GM18907 (cell line): ENCODE measurements at regions not wholly inside any gene's neighbourhood (a gene's known extent, or its start where the extent isn't known, plus 50 kb on each side); places are given as distances from the start of the nearest gene placed in this dataset.
"Not testable (repeated sequence)": the region's sequence is repeated elsewhere in the genome, so short reads cannot be mapped to it uniquely, and the experiment has no call there.

Experiments used
- ATAC-seq: cut with Tn5 transposase; IDR thresholded peaks from one replicate; pipeline ENCODE4 v1.9.1; 2021; ENCODE audit warnings: mild to moderate bottlenecking, moderate library complexity; ENCODE audit not compliant: unreplicated experiment

- not testable (repeated sequence) for ATAC-seq
Observed at GRCh38 chr1:146883190-146883589, 54.9 kb upstream of the NBPF12 start.

GRCh38 chr1:146881096-146881495 lies 57.0 kb upstream of the NBPF12 start:
- not testable (repeated sequence) for ATAC-seq

- not testable (repeated sequence) for ATAC-seq
Observed at GRCh38 chr1:146863799-146864319, 74.3 kb upstream of the NBPF12 start.

- ATAC-seq, result not testable (repeated sequence)
Observed at GRCh38 chr1:146853147-146853546, 85.0 kb upstream of the NBPF12 start.

GRCh38 chr1:146850352-146850889 lies 87.7 kb upstream of the NBPF12 start:
- ATAC-seq, result not testable (repeated sequence)

DNA sequence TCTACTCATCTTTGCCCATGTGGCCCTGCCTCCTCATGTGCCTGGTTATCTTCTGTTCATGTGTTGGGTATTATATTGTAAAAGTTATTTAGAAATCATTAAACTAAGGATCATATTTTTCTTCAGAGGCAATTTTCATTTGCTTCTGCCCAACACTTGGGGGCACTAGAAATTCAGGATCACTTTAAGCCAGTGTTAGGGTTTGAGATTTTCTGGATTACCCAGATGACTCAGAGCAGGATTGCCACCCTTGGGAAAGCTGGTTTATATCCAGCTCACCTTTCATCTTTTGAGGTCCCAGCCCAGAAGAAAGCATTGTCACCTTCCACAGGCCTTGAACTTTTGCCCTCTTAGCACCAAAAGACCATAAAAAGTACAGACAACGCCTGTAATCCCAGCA lies 99.4 kb upstream of the NBPF12 start:
- not testable (repeated sequence) for ATAC-seq

- ATAC-seq, result not testable (repeated sequence)
Observed at GRCh38 chr1:146826957-146827356, 111.2 kb upstream of the NBPF12 start.

DNA sequence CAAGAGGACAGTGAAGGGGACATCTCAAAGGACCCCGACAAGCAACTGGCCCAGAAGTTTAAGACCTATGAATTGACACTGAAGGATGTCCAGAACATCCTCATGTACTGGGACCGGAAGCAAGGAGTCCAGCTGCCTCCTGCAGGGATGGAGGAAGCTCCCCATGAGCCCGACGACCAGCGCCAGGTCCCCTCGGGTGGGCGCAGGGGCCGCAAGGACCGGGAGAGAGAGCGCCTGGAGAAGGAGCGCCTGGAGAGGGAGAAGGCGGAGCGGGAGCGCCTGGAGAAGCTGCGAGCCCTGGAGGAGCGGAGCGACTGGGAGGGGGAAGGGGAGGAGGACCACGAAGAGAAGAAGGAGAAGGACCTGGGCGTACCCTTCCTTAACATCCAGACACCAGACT lies 143.9 kb upstream of the NBPF12 start:
- ATAC-seq, result not testable (repeated sequence)

GRCh38 chr1:146792725-146793124 lies 145.4 kb upstream of the NBPF12 start:
- ATAC-seq, result not testable (repeated sequence)

GRCh38 chr1:146784212-146784940 lies 153.7 kb upstream of the NBPF12 start:
- not testable (repeated sequence) for ATAC-seq

DNA sequence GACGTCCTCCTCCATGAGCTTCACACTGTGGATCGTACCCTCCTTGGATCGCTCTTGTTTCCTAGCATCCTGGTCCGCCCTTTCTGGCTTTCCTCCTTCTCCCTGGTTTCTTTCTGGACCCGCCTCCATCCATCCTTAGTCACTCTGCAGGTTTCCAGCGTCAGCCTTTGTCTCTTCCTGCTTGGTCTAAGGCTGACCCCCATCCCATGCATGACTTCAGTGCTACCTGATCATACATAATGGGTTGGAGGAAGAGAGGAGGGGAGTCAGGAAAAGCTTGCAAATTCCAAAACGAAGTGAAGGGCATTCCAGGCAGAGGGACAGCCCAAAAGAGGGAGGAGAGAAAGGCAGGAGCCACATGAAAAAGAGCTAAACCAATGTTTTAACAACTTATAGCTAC lies 156.9 kb upstream of the NBPF12 start:
- not testable (repeated sequence) for ATAC-seq

DNA sequence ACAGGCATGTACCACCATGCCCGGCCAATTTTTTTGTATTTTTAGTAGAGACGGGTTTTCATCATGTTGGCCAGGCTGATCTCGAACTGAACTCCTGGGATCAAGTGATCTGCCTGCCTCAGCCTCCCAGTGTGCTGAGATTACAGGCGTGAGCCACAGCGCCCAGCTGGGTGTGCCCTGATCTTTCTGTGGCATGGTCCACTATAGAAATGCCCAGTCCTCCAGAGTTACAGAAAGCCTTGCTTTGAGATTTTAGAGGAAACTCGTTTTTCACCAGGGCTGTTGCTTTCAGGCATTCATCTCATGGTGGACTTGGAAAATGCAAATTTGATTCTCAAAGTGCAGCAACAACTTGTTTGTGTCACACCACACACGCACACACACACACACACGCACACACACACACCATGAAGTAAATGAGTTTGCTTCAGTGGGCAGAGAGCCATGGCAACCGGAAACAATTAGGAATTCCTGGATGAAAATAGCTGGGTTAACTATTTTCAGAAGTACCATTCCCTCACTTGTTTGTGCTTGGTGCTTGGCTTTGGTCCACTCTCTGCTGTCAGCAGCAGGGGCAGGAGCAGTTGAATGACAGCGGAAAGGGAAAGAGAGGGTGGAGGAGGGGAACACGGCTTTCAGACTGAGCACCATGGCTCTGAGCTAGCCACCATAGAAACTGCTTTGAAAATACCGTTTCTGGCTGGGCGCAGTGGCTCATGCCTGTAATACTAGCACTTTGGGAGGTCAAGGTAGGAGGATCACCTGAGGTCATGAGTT lies 160.1 kb upstream of the NBPF12 start:
- not testable (repeated sequence) for ATAC-seq

DNA sequence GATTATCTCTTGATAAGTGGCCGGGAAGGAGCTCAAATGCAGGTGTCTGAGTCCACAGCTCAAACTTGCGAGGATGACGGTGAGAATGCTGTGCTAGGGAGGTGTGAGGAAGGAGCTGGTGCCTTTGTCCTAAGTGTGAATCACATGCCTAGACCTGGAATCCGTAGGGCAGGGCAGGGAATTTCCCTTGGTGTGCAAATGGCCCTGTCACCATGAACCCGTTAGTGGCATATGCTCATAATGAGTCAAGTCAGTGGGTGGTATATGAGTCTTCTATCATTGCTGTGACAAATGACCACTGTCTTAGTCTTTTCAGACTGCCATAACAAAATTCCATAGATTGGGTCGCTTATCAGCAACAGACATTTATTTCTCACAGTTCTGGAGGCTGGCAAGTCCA lies 163.1 kb upstream of the NBPF12 start:
- not testable (repeated sequence) for ATAC-seq

DNA sequence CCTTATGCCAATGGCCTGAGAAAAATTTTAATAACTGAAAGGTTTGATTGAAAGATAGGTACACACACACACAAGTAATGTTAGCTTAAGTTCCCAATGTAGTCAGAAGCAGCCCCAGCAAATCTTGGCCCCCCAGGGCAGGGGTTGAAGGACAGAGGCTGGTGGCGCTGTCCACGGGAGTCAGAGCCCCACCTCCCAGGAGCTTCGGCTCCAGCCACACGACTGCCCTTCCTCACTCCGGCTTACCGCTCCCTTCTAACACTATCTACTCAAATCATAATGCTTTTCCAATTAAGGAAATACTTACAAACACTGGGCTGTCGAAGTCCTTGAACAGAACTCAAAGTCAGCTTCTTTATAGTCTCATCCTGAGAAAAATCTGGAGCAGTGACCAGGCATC lies 163.9 kb upstream of the NBPF12 start:
- not testable (repeated sequence) for ATAC-seq

DNA sequence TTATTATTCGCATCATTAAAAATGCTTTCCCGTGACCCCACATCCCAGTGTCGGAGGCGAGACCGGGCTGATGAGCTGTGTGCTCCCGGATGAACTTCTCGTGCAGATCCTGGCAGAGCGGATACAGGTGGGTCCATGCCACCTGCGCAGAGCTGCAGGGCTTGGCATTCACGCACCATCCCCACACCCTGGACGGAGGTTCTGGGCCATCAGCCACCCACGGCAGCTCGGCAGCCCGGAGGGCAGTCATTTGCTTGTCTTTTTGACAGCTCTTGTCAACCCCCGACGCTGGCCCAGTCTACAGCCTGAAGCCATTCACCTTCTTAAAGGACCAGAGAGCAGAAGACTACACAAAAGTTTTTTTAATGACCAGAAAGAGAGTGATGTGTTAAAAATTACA lies 166.7 kb upstream of the NBPF12 start:
- not testable (repeated sequence) for ATAC-seq

GRCh38 chr1:146770998-146771397 lies 167.1 kb upstream of the NBPF12 start:
- not testable (repeated sequence) for ATAC-seq

GRCh38 chr1:146763234-146763633 lies 174.9 kb upstream of the NBPF12 start:
- not testable (repeated sequence) for ATAC-seq

DNA sequence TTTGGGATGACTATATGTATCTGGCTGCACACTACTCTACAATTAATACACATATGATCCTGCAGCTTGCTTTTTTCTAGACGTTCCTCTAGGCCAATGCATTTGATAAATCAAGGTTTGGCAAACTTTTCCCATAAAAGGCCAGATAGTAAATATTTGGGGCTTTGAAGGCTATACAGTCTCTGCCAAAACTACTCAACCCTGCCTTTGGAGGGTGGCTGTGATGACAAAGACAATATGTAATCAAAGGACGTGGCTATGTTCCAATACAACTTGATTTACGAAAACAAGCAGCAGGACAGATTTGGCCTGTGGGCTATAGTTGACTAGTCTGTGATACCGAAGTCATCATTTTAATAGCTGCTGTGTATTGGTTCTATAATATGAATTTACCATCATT lies 181.3 kb upstream of the NBPF12 start:
- ATAC-seq, result not testable (repeated sequence)

DNA sequence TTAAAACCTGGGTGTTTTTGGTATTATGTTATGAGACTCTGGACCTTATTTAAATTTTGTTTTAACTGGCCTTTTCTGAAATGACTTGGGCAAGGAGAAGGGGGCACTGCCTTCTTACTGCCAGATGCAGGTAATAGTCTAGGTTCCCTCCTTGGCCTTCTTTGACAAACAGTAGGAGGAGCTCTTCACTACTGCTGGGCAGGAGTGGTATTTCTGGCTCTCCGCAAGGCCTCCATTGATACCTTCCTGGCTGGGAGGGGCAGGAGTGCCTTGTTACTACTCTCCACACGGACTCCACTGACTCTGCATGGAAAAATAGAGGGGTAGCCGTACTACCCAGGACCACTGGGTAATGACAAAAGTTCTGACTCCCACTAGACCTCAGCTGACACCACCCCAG lies 189.4 kb upstream of the NBPF12 start:
- not testable (repeated sequence) for ATAC-seq

GRCh38 chr1:146731981-146732680 lies 206.0 kb upstream of the NBPF12 start:
- not testable (repeated sequence) for ATAC-seq
